Nucleus accumbens (tissue), 56 donors: ENCODE measurements at regions not wholly inside any gene's neighbourhood (a gene's known extent, or its start where the extent isn't known, plus 50 kb on each side); places are given as distances from the start of the nearest gene placed in this dataset.

ENCODE experiments used
- DNase-seq, 56 donors: peaks; one replicate each; lab custom pipeline; 2025; lab: John Stamatoyannopoulos, UW

- no peak for DNase-seq
Observed at GRCh38 chr5:56564541-56565282, 250.6 kb upstream of the MAP3K1 start.

- DNase-seq, result no peak
Observed at GRCh38 chr5:56561455-56561854, 253.9 kb upstream of the MAP3K1 start.

- DNase-seq, result no peak
Observed at GRCh38 chr5:56558131-56558745, 257.1 kb upstream of the MAP3K1 start.

- DNase-seq, result no peak
Observed at GRCh38 chr5:56557198-56557597, 258.2 kb upstream of the MAP3K1 start.

- no peak for DNase-seq
Observed at GRCh38 chr5:56552612-56553268, 262.6 kb upstream of the MAP3K1 start.

- DNase-seq, result no peak
Observed at GRCh38 chr5:56550227-56550626, 265.1 kb upstream of the MAP3K1 start.

GRCh38 chr5:56549096-56549886, 266.1 kb upstream of the MAP3K1 start:
- no peak for DNase-seq

GRCh38 chr5:56545016-56545415, 270.3 kb upstream of the MAP3K1 start:
- no peak for DNase-seq

GRCh38 chr5:56543441-56544388, 271.6 kb upstream of the MAP3K1 start:
- DNase-seq, result no peak

- DNase-seq, result no peak
Observed at GRCh38 chr5:56540266-56540665, 275.1 kb upstream of the MAP3K1 start.

- no peak for DNase-seq
Observed at GRCh38 chr5:56538580-56538979, 276.8 kb upstream of the MAP3K1 start.

- no peak for DNase-seq
Observed at GRCh38 chr5:56535347-56535746, 280.0 kb upstream of the MAP3K1 start.

GRCh38 chr5:56534102-56534829, 281.1 kb upstream of the MAP3K1 start:
- peak in 16 of 56 donors; percentile 6 to 61 (median 26) for DNase-seq

- DNase-seq, result peak in 4 of 56 donors; percentile 6 to 13 (median 8)
Observed at GRCh38 chr5:56532466-56532865, 282.9 kb upstream of the MAP3K1 start.

- DNase-seq, result no peak
Observed at GRCh38 chr5:56530626-56531138, 284.7 kb upstream of the MAP3K1 start.

GRCh38 chr5:56529666-56530430, 285.5 kb upstream of the MAP3K1 start:
- DNase-seq, result peak in 10 of 56 donors; percentile 6 to 30 (median 14)

GRCh38 chr5:56527174-56527573, 288.2 kb upstream of the MAP3K1 start:
- no peak for DNase-seq

GRCh38 chr5:56525113-56525512, 290.2 kb upstream of the MAP3K1 start:
- no peak for DNase-seq
